ENCODE measurements at regions not wholly inside any gene's neighbourhood (a gene's known extent, or its start where the extent isn't known, plus 50 kb on each side); places are given as distances from the start of the nearest gene placed in this dataset.
"Not testable (repeated sequence)": the region's sequence is repeated elsewhere in the genome, so short reads cannot be mapped to it uniquely, and the experiment has no call there.

DNA sequence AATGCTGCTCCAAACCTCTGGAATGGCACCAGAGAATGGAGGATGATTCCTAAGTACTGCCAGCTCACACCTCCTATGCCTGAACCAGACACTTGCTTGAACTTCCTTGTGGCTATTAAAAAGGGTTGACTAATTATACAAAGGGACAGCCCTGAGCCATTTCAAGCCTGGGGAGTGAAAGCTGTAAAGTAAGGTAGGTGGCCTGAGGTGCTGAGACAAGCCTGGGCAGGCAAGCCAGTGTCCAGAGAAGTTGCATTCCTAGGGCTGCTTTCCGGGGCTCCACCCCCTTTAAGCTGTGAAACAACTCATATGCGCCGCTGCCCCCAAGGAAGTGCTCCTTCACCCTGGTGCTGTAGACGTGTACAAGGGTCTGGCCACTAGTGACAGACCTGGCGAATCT, 79.9 kb upstream of the SLC1A3 start:
- Histone ChIP-seq H3K4me1 (ENCODE audit: control insufficient read depth, insufficient read depth, low read length, poor library complexity, severe bottlenecking) (peaks cover 3% of the 10 kb centered on the region), H3K36me3 (ENCODE audit: control insufficient read depth, insufficient read depth, low read length) (no peaks in the 10 kb centered on the region), H3K9me3 (ENCODE audit: control insufficient read depth, low read length) (peaks cover 4% of the 10 kb centered on the region), H3K4me3 (ENCODE audit: extremely low read depth, insufficient read depth, low read length, poor library complexity, severe bottlenecking) (no peak overlapping the region), H3K27ac (ENCODE audit: low read depth, low read length, severe bottlenecking) (no peak overlapping the region)
- 93 to 94% methylated on average over 5 of the region's 5 CpGs for WGBS, 2 experiments (ENCODE audit: insufficient coverage in 2 of 2)

DNA sequence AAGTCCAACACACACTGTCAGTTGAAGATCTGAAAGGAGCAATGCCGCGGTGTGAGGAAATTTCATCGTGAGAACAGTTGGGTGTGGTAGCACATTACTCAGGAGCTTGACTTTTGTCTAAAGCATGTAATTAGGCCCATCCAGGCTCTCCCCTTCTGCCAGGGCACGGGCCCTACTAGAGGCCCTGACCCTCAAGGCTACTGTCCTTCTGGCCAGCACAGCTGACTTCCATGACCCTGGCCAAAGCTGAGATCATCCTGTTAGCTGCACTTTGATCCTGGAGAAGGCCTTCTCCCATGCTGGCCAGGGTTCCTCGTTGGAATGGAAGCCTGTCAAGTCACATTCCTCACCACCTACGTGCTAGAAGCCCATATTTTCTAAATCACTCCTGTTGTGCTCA, 77.8 kb upstream of the SLC1A3 start:
- 92 to 93% methylated on average over 5 to 6 of the region's 6 CpGs for WGBS, 2 experiments (ENCODE audit: insufficient coverage in 2 of 2)
- H3K9me3 ChIP-seq (ENCODE audit: control insufficient read depth, low read length) = peaks cover 4% of the 10 kb centered on the region
- H3K4me1 ChIP-seq (ENCODE audit: control insufficient read depth, insufficient read depth, low read length, poor library complexity, severe bottlenecking) = peaks cover 3% of the 10 kb centered on the region
- no peak overlapping the region for H3K27ac ChIP-seq (ENCODE audit: low read depth, low read length, severe bottlenecking)
- no peaks in the 10 kb centered on the region for H3K36me3 ChIP-seq (ENCODE audit: control insufficient read depth, insufficient read depth, low read length)
- H3K4me3 ChIP-seq (ENCODE audit: extremely low read depth, insufficient read depth, low read length, poor library complexity, severe bottlenecking) = no peak overlapping the region

DNA sequence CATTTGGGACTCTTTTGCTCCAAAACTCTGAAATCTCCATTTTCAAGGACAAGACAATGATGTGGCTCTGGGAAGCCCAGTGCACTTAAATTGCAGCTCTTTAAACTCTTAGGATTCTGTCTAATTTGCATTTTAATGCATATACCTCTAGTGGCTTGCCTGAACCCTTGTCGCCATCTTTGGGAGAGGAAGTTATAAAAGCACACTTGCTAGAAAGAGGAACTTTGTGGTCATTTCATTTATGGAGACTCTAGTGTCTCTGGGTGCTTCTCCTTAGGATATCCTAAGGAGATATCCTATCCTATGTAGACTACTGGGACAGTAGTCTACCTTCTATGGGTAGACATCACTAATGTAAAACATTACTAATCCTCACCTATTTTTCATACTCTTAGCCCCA, 77.3 kb upstream of the SLC1A3 start:
- whole genome bisulfite sequencing, 2 experiments (ENCODE audit: insufficient coverage in 2 of 2) = no CpG with 5 or more reads among the region's 1 CpG
- Histone ChIP-seq H3K36me3 (ENCODE audit: control insufficient read depth, insufficient read depth, low read length) (no peaks in the 10 kb centered on the region), H3K4me3 (ENCODE audit: extremely low read depth, insufficient read depth, low read length, poor library complexity, severe bottlenecking) (no peak overlapping the region), H3K4me1 (ENCODE audit: control insufficient read depth, insufficient read depth, low read length, poor library complexity, severe bottlenecking) (peaks cover 3% of the 10 kb centered on the region), H3K9me3 (ENCODE audit: control insufficient read depth, low read length) (peaks cover 4% of the 10 kb centered on the region), H3K27ac (ENCODE audit: low read depth, low read length, severe bottlenecking) (no peak overlapping the region)

DNA sequence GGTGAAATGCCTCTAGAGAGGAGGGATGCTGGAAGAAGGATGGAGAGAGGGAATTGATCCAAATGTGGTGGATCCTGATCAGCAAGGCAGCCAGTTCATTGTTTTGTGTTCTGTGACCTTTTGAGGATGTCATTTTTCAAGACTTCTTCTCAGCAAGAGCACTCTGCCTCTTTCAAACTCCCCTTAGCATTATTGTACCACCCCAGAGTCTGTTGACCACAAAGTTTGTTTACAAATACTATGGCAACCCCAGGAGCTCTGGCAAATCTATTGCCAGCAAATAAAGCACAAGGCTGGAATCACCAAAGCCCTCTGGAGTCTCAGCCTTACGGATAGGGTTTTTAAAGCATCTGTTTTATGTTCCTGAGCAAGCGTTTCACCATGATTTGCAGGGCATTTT, 76.2 kb upstream of the SLC1A3 start:
- Histone ChIP-seq H3K27ac (ENCODE audit: low read depth, low read length, severe bottlenecking) (no peak overlapping the region), H3K4me1 (ENCODE audit: control insufficient read depth, insufficient read depth, low read length, poor library complexity, severe bottlenecking) (peaks cover 3% of the 10 kb centered on the region), H3K36me3 (ENCODE audit: control insufficient read depth, insufficient read depth, low read length) (no peaks in the 10 kb centered on the region), H3K9me3 (ENCODE audit: control insufficient read depth, low read length) (peaks cover 4% of the 10 kb centered on the region), H3K4me3 (ENCODE audit: extremely low read depth, insufficient read depth, low read length, poor library complexity, severe bottlenecking) (no peak overlapping the region)
- 63 to 87% methylated on average over 1 to 2 of the region's 2 CpGs for WGBS, 2 experiments (ENCODE audit: insufficient coverage in 2 of 2)

DNA sequence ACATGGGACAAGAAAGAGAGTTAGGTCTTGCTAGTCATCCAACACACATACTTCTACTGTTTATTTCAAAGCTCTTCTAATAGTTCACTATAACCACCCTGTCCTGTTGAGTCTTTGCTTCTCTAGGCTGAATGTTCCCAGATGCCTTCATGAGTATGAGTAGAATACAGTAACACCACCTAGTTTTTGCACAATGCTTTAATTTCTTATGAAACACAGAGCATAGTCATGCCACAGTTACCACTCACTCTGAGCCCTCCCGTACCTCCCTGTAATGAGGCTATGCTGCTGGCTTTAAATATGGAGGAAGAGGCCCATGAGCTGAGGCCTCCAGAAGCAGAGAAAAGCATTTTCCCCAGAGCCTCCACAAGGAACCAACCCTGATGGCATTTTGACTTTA, 75.0 kb upstream of the SLC1A3 start:
- H3K9me3 ChIP-seq (ENCODE audit: control insufficient read depth, low read length) = peaks cover 4% of the 10 kb centered on the region
- peaks cover 2% of the 10 kb centered on the region for H3K4me1 ChIP-seq (ENCODE audit: control insufficient read depth, insufficient read depth, low read length, poor library complexity, severe bottlenecking)
- H3K4me3 ChIP-seq (ENCODE audit: extremely low read depth, insufficient read depth, low read length, poor library complexity, severe bottlenecking) = no peak overlapping the region
- WGBS, 2 experiments (ENCODE audit: insufficient coverage in 2 of 2) = no CpG with 5 or more reads among the region's 1 CpG
- H3K36me3 ChIP-seq (ENCODE audit: control insufficient read depth, insufficient read depth, low read length) = no peaks in the 10 kb centered on the region
- no peak overlapping the region for H3K27ac ChIP-seq (ENCODE audit: low read depth, low read length, severe bottlenecking)

DNA sequence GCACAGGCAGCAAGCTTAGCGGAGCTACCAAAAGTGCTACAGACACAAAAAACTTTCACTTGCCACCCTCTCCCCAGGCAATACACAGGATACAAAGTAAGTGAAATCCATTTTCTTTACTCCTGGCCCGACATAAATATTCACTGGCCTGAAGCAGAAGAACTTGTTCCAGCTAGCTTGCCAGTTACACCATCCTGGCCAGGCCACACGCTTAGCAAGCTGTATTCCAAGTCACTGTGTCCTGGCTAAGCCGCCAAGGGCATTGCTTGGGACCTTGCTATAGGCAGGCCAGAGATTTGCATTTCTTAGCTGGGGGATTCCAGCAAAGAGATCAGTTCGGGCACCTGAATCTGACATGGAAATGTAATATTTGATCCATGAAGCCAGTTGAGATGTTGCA, 71.0 kb upstream of the SLC1A3 start:
- 87 to 93% methylated on average over 3 to 4 of the region's 5 CpGs for WGBS, 2 experiments (ENCODE audit: insufficient coverage in 2 of 2)
- H3K36me3 ChIP-seq (ENCODE audit: control insufficient read depth, insufficient read depth, low read length) = no peaks in the 10 kb centered on the region
- H3K9me3 ChIP-seq (ENCODE audit: control insufficient read depth, low read length) = no peaks in the 10 kb centered on the region
- no peak overlapping the region for H3K27ac ChIP-seq (ENCODE audit: low read depth, low read length, severe bottlenecking)
- H3K4me1 ChIP-seq (ENCODE audit: control insufficient read depth, insufficient read depth, low read length, poor library complexity, severe bottlenecking) = no peaks in the 10 kb centered on the region
- H3K4me3 ChIP-seq (ENCODE audit: extremely low read depth, insufficient read depth, low read length, poor library complexity, severe bottlenecking) = no peak overlapping the region

DNA sequence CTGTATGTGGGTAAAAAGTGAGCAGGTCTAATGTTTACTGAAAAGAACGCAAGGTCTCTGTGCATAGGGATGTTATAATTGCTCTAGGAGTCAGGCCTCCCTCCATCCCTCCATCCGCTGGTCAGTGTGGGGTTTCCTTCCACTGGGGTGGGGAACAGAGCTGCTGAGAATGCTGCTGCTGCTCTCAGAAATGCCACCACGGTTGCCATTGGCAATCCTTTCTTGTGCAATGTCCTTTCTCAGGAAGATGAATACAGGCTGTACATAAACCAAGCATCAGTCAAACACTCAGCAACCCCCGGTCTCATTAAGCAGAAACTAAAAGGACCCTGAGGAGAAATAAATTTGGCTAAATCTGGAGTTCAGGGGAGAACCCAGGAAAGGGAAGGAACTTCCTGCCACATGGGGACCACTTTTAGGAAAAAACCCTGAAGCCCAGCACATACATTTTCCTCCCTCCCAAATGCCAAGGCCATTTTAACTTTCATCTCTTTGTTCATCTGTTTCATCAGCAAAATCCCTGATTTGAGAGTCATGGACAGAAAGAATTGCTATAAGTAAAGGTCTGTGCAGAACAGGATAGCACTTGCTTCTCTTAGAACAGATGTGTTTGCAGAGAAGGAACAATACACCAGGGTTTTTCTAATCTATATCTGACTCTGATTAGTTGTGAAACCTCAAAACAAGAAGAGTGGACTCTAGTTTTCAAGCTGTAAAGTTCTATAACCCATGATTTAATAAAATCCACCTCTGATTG, 70.4 kb upstream of the SLC1A3 start:
- no peak overlapping the region for H3K27ac ChIP-seq (ENCODE audit: low read depth, low read length, severe bottlenecking)
- H3K4me1 ChIP-seq (ENCODE audit: control insufficient read depth, insufficient read depth, low read length, poor library complexity, severe bottlenecking) = no peaks in the 10 kb centered on the region
- no peaks in the 10 kb centered on the region for H3K36me3 ChIP-seq (ENCODE audit: control insufficient read depth, insufficient read depth, low read length)
- no peak overlapping the region for H3K4me3 ChIP-seq (ENCODE audit: extremely low read depth, insufficient read depth, low read length, poor library complexity, severe bottlenecking)
- WGBS, 2 experiments (ENCODE audit: insufficient coverage in 2 of 2) = 75 to 76% methylated on average over 1 to 3 of the region's 4 CpGs
- H3K9me3 ChIP-seq (ENCODE audit: control insufficient read depth, low read length) = no peaks in the 10 kb centered on the region

DNA sequence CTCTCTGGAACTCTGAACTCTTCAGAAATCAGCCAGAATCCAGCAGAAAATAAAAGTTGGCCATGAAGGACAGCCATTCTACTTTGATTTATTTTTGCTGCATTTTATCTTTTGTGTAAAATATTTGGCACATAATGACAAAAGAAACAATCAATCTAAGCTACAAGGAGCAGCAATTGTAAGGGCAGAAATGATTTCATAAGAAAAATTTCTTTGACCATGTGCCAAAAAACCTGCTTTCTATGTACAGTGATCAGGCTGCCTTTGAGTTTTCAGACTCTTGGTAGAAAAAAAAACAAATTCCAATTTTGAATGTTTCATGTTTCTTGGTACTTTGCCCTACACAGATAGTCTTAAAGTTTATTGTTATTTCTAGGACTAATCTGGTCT, 69.8 kb upstream of the SLC1A3 start:
- no peak overlapping the region for H3K27ac ChIP-seq (ENCODE audit: low read depth, low read length, severe bottlenecking)
- H3K9me3 ChIP-seq (ENCODE audit: control insufficient read depth, low read length) = no peaks in the 10 kb centered on the region
- H3K4me1 ChIP-seq (ENCODE audit: control insufficient read depth, insufficient read depth, low read length, poor library complexity, severe bottlenecking) = no peaks in the 10 kb centered on the region
- H3K4me3 ChIP-seq (ENCODE audit: extremely low read depth, insufficient read depth, low read length, poor library complexity, severe bottlenecking) = no peak overlapping the region
- H3K36me3 ChIP-seq (ENCODE audit: control insufficient read depth, insufficient read depth, low read length) = no peaks in the 10 kb centered on the region

DNA sequence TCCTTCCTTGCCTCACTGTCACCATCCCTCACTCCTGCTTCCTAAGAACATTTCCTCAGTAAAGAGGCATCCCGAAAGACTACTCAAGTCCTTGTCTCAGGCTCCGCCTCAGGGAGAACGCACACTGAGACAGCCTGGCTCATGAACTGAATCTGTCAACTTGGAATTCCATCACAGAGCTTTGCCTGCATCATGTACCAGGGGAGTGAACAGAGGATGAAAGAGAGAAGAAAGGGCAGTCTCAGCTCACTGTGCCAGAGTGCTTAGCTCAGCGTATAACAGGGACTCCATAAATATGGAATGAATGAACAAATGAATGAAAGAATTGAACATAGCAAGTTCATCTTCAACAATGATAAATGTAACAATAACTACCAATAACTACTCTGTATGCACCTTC, 68.7 kb upstream of the SLC1A3 start:
- Histone ChIP-seq H3K27ac (ENCODE audit: low read depth, low read length, severe bottlenecking) (no peak overlapping the region), H3K4me1 (ENCODE audit: control insufficient read depth, insufficient read depth, low read length, poor library complexity, severe bottlenecking) (no peaks in the 10 kb centered on the region), H3K36me3 (ENCODE audit: control insufficient read depth, insufficient read depth, low read length) (no peaks in the 10 kb centered on the region), H3K9me3 (ENCODE audit: control insufficient read depth, low read length) (no peaks in the 10 kb centered on the region), H3K4me3 (ENCODE audit: extremely low read depth, insufficient read depth, low read length, poor library complexity, severe bottlenecking) (no peak overlapping the region)
- 71% methylated on average over 3 of the region's 4 CpGs; no CpG with 5 or more reads in 1 of the 2 experiments for WGBS, 2 experiments (ENCODE audit: insufficient coverage in 2 of 2)

DNA sequence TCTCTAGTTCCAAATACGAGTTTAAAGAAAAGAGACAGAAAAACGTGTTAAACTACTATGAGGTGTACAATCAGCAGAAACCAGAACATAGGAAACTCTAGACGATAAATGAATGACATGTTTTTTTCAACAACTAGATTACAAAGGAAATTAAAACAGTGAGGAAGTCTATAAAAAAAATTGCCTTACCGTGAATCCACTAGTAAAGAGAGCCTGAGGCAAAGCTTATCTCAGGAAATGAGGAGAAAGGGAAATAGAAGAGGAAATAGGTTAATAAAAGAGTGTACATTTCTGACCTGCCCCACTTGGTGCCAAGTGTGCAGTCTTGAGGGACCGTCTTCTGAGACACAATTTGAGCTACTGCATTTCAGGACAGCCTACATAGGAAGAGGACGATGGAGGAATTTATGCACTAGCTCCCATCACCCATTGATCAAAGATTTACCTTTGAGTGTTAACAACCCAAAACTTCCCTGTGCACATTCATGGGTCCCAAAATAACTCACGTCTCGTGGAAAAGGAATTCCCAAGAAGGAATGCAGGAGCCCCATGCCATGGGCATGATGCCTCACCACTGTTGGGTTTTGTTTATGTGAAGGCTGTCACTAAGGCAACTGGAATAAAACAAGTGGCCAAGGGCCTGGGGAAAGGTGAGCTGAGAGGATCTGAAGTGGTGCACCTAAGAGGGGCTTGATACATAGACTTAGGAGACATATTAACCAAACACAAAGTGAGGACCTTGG, 53.6 kb upstream of the SLC1A3 start:
- H3K4me1 ChIP-seq (ENCODE audit: control insufficient read depth, insufficient read depth, low read length, poor library complexity, severe bottlenecking) = peaks cover 5% of the 10 kb centered on the region
- 87% methylated on average over 4 to 5 of the region's 8 CpGs for WGBS, 2 experiments (ENCODE audit: insufficient coverage in 2 of 2)
- H3K4me3 ChIP-seq (ENCODE audit: extremely low read depth, insufficient read depth, low read length, poor library complexity, severe bottlenecking) = no peak overlapping the region
- H3K36me3 ChIP-seq (ENCODE audit: control insufficient read depth, insufficient read depth, low read length) = no peaks in the 10 kb centered on the region
- peaks cover 3% of the 10 kb centered on the region for H3K9me3 ChIP-seq (ENCODE audit: control insufficient read depth, low read length)
- H3K27ac ChIP-seq (ENCODE audit: low read depth, low read length, severe bottlenecking) = peak overlapping the region; percentile 60

DNA sequence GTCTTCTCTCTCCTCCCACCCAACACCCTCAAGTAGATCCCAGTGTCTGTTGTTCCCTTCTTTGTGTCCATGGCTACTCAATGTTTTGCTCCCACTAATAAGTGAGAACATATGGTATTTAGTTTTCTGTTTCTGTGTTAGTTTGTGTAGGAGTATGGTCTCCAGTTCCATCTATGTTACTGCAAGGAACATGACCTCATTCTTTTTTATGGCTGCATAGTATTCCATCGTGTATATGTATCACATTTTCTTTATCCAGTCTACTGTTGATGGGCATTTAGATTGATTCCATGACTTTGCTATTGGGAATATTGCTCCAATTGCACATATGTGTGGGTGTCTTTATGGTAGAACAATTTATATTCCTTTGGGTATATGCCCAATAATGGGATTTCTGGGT, 51.4 kb upstream of the SLC1A3 start:
- H3K36me3 ChIP-seq (ENCODE audit: control insufficient read depth, insufficient read depth, low read length); H3K9me3 ChIP-seq (ENCODE audit: control insufficient read depth, low read length); H3K27ac ChIP-seq (ENCODE audit: low read depth, low read length, severe bottlenecking); H3K4me3 ChIP-seq (ENCODE audit: extremely low read depth, insufficient read depth, low read length, poor library complexity, severe bottlenecking); H3K4me1 ChIP-seq (ENCODE audit: control insufficient read depth, insufficient read depth, low read length, poor library complexity, severe bottlenecking): not testable (repeated sequence)
- no CpG with 5 or more reads among the region's 1 CpG for WGBS, 2 experiments (ENCODE audit: insufficient coverage in 2 of 2)

All from mesodermal cell (in vitro differentiated cells).